BLaER1 (cell line): ENCODE measurements at regions not wholly inside any gene's neighbourhood (a gene's known extent, or its start where the extent isn't known, plus 50 kb on each side); places are given as distances from the start of the nearest gene placed in this dataset.

Source experiments
- H3K27ac ChIP-seq: shearing (Covaris generic); formaldehyde crosslinking; 2 replicates; pipeline ENCODE4 v1.8.1; 2022
- H3K27me3 ChIP-seq: shearing (Covaris generic); formaldehyde crosslinking; 2 replicates; pipeline ENCODE4 v1.8.1; 2022
- H3K36me3 ChIP-seq: shearing (Covaris generic); formaldehyde crosslinking; 2 replicates; pipeline ENCODE4 v1.8.1; 2022
- H3K4me1 ChIP-seq: shearing (Covaris generic); formaldehyde crosslinking; 2 replicates; pipeline ENCODE4 v1.8.1; 2022
- H3K4me2 ChIP-seq: shearing (Covaris generic); formaldehyde crosslinking; 2 replicates; pipeline ENCODE4 v1.8.1; 2022
- H3K4me3 ChIP-seq: shearing (Covaris generic); formaldehyde crosslinking; 2 replicates; pipeline ENCODE4 v1.8.1; 2022
- H3K9ac ChIP-seq: shearing (Covaris generic); formaldehyde crosslinking; 2 replicates; pipeline ENCODE4 v1.8.1; 2022
- H3K9me3 ChIP-seq: shearing (Covaris generic); formaldehyde crosslinking; 2 replicates; pipeline ENCODE4 v1.8.1; 2022
- H4K20me1 ChIP-seq: shearing (Covaris generic); formaldehyde crosslinking; 2 replicates; pipeline ENCODE4 v1.8.1; 2022
- Cebpa-rat ChIP-seq: shearing (Covaris generic); IDR thresholded peaks from 2 replicates; pipeline ENCODE4 v1.8.1; 2022

DNA sequence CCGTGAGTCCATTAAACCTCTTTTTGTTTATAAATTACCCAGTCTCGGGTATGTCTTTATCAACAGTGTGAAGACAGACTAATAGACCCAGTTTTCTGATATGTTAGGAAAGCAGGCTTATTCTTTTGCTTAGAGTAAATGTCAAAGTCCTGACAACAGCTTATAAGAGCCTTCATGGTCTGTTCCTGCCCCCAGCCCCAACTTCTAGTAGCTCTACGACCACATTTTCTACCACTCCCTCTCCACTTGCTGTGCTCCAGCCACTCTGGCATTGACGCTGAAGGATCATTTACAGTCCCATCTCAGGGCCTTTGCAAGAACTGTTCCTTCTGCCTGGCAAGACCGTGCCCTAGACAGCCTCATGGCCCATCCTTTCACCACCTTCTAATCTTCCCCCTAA, 104.6 kb upstream of the GPR139 start:
- Histone ChIP-seq H3K9ac (no peak overlapping the region), H3K27me3 (no peaks in the 10 kb centered on the region), H3K4me3 (no peak overlapping the region), H3K4me2 (no peak overlapping the region), H3K9me3 (no peaks in the 10 kb centered on the region), H3K27ac (no peak overlapping the region), H4K20me1 (no peaks in the 10 kb centered on the region), H3K36me3 (no peaks in the 10 kb centered on the region), H3K4me1 (no peaks in the 10 kb centered on the region)
- no peak for TF ChIP-seq Cebpa-rat

DNA sequence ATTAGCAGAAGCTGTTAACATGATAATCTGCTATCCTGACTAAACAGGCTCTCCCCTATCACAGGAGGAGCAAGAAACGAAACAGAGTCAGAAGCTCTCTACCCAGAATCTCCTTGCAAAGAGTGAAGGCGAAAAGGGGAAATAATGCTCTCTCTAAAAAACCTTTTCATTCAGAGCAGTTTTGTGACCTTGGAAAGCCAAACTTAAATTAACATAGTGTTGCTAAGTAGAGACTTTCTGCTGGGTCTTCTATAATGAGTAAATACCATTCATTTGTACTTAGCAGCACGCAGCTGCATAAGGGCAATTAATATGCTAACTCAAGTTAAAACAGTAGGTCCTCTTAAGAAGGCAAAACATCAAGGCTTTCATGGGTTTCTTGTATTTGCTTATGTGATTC, 101.7 kb upstream of the GPR139 start:
- TF ChIP-seq Cebpa-rat: no peak
- H3K9ac ChIP-seq: no peak overlapping the region
- no peak overlapping the region for H3K4me2 ChIP-seq
- no peak overlapping the region for H3K27ac ChIP-seq
- no peaks in the 10 kb centered on the region for H3K27me3 ChIP-seq
- H3K4me1 ChIP-seq: no peaks in the 10 kb centered on the region
- H3K9me3 ChIP-seq: no peaks in the 10 kb centered on the region
- no peaks in the 10 kb centered on the region for H4K20me1 ChIP-seq
- H3K36me3 ChIP-seq: no peaks in the 10 kb centered on the region
- H3K4me3 ChIP-seq: no peak overlapping the region

DNA sequence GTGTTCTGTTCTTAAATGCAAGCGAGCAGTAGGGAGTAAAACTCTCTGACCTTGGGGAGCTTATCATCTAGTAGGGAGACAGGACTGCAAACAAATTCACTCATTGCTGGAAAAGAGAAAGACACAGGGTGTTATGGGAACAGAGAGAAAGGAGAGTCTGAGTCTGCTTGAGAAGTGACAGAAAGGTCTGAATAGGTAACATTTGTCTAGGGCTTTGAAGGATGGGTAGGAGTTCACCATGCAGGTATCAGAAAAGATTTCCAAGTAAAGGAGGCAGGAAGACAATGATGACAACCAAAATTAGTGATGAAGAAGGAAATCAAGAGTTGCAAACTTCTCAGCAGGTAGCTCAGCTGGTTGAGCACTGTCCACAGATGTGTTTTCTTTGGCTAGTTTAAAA, 93.6 kb upstream of the GPR139 start:
- no peaks in the 10 kb centered on the region for H4K20me1 ChIP-seq
- no peaks in the 10 kb centered on the region for H3K36me3 ChIP-seq
- no peaks in the 10 kb centered on the region for H3K27me3 ChIP-seq
- H3K4me2 ChIP-seq: no peak overlapping the region
- no peak for TF ChIP-seq Cebpa-rat
- no peak overlapping the region for H3K9ac ChIP-seq
- no peak overlapping the region for H3K27ac ChIP-seq
- no peaks in the 10 kb centered on the region for H3K4me1 ChIP-seq
- H3K4me3 ChIP-seq: no peak overlapping the region
- H3K9me3 ChIP-seq: no peaks in the 10 kb centered on the region

DNA sequence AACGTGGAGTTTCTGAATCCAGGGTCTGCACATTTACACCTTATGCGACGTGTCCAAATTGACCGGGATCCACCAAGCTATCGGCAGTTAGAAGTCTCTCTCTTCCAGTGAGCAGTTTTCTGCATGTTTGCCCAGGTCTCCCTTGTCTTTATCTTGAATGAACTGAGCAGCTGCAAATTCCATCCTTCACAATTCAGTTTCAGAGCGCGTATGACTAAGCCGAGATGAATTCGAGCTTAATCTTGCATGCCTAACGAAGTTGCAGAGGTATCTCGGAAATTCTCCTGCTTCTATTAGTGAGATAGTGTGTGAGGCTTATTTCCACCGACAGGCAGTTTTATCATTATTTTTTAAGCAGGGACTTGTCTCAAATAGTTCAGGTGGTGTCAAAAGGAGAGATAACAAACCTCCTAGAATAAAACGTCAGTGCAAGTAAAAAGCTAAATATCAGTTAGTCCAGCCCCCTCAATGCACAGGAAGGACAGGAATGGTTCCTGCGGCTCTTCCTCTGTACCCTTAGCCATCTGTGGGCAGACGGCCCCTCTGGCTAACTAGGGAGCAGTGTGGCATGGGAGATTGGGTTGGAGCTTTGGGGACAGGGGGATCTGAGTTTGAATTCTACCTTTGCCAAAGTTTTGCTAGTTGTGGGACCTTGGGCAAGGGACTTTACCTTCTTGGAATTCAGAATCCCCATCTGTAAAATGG, 93.0 kb upstream of the GPR139 start:
- no peak for TF ChIP-seq Cebpa-rat
- Histone ChIP-seq H3K4me1 (no peaks in the 10 kb centered on the region), H3K27ac (no peak overlapping the region), H4K20me1 (no peaks in the 10 kb centered on the region), H3K4me3 (no peak overlapping the region), H3K9ac (no peak overlapping the region), H3K4me2 (no peak overlapping the region), H3K9me3 (no peaks in the 10 kb centered on the region), H3K27me3 (no peaks in the 10 kb centered on the region), H3K36me3 (no peaks in the 10 kb centered on the region)

DNA sequence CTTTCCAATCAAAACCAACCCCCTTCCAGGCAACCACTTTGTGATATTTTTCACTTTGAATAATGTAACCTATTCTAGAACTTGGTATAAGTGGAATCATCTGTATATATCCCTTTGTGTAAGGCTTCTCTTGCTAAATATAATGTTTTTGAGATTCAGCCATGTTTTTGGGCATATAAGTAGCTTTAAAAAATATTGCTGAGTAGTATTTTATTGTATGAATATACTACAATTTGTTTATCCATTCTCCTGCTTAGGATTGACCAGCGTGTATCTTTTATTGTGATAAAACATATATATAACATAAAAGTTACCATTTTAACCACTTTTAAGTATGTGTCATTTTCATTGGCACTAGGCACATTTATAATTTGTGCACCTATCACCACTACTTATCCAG, 79.8 kb upstream of the GPR139 start:
- Histone ChIP-seq H3K4me2 (no peak overlapping the region), H3K4me3 (no peak overlapping the region), H4K20me1 (no peaks in the 10 kb centered on the region), H3K4me1 (no peaks in the 10 kb centered on the region), H3K36me3 (no peaks in the 10 kb centered on the region), H3K27ac (no peak overlapping the region), H3K9ac (no peak overlapping the region), H3K27me3 (no peaks in the 10 kb centered on the region), H3K9me3 (0 out of 2 replicates have a peak, but pooled peaks cover 6% of the 10 kb centered on the region)
- no peak for TF ChIP-seq Cebpa-rat

DNA sequence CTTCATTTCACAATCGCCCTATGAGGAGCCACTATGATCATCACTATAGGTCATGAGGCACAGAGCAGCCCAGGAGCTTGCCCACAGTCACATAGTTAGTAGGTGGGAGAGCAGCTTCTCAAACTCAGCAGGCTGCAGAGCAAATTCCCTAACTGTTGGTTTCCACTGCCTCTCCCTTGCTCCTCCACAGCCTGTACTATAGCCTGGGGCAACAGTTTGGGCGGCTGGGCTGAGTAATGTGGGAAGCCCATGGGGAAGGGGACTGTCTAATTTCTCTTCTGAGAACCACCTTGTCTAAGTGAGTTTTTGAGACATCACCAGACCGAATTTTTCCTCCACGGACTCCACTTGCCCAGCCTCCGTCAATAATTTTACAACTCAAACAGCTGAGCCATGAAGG, 73.4 kb upstream of the GPR139 start:
- Histone ChIP-seq H3K4me2 (no peak overlapping the region), H3K36me3 (no peaks in the 10 kb centered on the region), H3K27ac (no peak overlapping the region), H3K4me1 (no peaks in the 10 kb centered on the region), H3K9me3 (no peaks in the 10 kb centered on the region), H3K9ac (no peak overlapping the region), H3K27me3 (no peaks in the 10 kb centered on the region), H4K20me1 (no peaks in the 10 kb centered on the region), H3K4me3 (no peak overlapping the region)
- no peak for TF ChIP-seq Cebpa-rat

DNA sequence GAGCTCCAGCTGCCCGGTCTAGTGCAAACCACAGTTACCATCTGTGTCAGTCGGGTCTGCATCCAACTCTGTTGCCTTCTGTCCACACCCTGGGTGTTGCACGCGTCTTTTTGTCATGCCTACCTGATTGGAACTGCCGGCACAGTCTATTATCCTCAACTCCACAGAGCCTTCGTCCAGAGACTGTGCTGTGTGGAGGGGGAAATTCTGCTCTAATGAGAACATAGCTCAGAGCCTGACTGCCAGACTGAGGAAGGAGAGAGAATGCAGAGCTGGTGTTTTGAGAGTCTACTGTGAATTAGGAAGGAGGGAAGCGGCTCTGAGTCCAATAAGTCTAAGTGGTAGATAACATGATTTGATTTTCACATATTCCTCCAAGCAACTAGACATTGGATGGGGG, 68.3 kb upstream of the GPR139 start:
- Histone ChIP-seq H3K4me2 (no peak overlapping the region), H3K27me3 (no peaks in the 10 kb centered on the region), H3K4me1 (no peaks in the 10 kb centered on the region), H4K20me1 (no peaks in the 10 kb centered on the region), H3K9me3 (no peaks in the 10 kb centered on the region), H3K36me3 (no peaks in the 10 kb centered on the region), H3K4me3 (no peak overlapping the region), H3K27ac (no peak overlapping the region), H3K9ac (no peak overlapping the region)
- no peak for TF ChIP-seq Cebpa-rat

DNA sequence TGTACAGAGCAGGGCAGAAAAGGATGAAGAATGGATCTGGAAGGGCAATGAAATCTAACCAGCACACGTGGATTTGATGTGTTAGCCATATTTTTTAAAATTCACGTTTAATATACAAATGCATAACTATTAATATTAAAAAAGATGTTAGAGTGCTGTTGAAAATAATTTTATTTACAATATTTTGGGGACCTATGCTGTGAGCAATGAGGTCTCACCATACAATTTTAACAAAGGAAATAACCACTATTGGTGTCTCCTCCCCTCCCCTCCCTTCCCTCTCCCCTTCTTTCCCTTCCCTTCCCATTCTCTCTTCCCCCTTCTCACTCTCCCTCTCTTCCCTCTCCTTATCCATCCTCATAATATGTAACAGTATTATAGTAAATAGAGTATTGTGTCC, 64.2 kb upstream of the GPR139 start:
- Histone ChIP-seq H3K9ac (no peak overlapping the region), H3K4me1 (0 out of 2 replicates have a peak, but pooled peaks cover 4% of the 10 kb centered on the region), H3K36me3 (no peaks in the 10 kb centered on the region), H3K27me3 (no peaks in the 10 kb centered on the region), H3K27ac (no peak overlapping the region), H3K4me2 (no peak overlapping the region), H3K9me3 (no peaks in the 10 kb centered on the region), H3K4me3 (no peak overlapping the region), H4K20me1 (no peaks in the 10 kb centered on the region)
- no peak for TF ChIP-seq Cebpa-rat

DNA sequence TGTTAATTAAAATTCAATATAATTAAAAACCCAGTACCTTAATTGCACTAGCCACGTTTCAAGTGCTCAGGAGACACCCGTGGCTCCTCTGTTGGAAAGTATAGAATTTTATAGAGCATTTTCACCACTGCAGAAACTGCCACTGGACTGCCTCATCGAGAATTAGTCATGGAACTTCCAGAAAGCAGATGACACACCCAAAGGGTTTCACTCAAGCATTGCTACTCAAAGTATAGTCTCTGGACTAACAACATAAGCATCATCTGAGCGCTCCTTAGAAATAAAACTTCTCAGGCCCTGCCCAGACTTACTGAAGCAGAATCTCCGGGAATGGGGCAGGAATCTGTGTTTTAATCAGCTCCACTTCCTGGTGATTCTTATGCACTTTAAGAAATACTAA, 63.5 kb upstream of the GPR139 start:
- H4K20me1 ChIP-seq: no peaks in the 10 kb centered on the region
- no peak overlapping the region for H3K9ac ChIP-seq
- H3K4me2 ChIP-seq: no peak overlapping the region
- TF ChIP-seq Cebpa-rat: no peak
- no peak overlapping the region for H3K27ac ChIP-seq
- no peak overlapping the region for H3K4me3 ChIP-seq
- H3K4me1 ChIP-seq: 0 out of 2 replicates have a peak, but pooled peaks cover 4% of the 10 kb centered on the region
- H3K27me3 ChIP-seq: no peaks in the 10 kb centered on the region
- no peaks in the 10 kb centered on the region for H3K36me3 ChIP-seq
- no peaks in the 10 kb centered on the region for H3K9me3 ChIP-seq

DNA sequence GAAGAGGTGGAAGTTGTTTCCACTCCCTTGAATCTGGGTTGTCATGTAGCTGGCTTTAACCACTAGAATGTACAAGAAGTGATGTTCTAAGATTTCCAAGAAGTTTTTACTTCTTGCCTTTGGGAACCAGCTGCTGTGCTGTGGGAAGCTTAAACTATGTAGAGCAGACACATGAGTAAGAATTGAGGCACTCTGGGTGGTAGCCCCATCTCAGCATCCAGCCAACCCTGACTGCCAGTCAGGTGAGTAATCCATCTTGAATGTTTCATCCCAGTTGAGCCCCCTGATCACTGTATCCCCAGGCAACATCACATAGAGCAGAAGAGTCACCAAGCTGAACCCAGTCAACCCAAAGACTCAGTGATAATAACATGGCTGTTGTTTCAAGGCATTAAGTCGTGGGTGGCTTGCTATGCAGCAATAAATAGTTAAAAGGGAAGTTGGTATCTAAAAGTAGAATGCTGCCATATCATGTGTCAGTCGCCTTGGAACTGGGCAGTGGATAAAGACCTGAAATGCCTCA, 62.8 kb upstream of the GPR139 start:
- H3K9ac ChIP-seq: no peak overlapping the region
- H3K27ac ChIP-seq: no peak overlapping the region
- no peaks in the 10 kb centered on the region for H4K20me1 ChIP-seq
- H3K27me3 ChIP-seq: no peaks in the 10 kb centered on the region
- H3K4me3 ChIP-seq: no peak overlapping the region
- 0 out of 2 replicates have a peak, but pooled peaks cover 4% of the 10 kb centered on the region for H3K4me1 ChIP-seq
- no peaks in the 10 kb centered on the region for H3K36me3 ChIP-seq
- TF ChIP-seq Cebpa-rat: no peak
- no peaks in the 10 kb centered on the region for H3K9me3 ChIP-seq
- no peak overlapping the region for H3K4me2 ChIP-seq
